HG02840 (cell line): ENCODE measurements at regions not wholly inside any gene's neighbourhood (a gene's known extent, or its start where the extent isn't known, plus 50 kb on each side); places are given as distances from the start of the nearest gene placed in this dataset.
"Not testable (repeated sequence)": the region's sequence is repeated elsewhere in the genome, so short reads cannot be mapped to it uniquely, and the experiment has no call there.

Source experiments
- ATAC-seq: cut with Tn5 transposase; IDR thresholded peaks from one replicate; pipeline ENCODE4 v1.9.1; 2021; ENCODE audit warnings: mild to moderate bottlenecking, moderate library complexity, moderate number of reproducible peaks; ENCODE audit not compliant: unreplicated experiment, low FRiP score

GRCh38 chr16:60717808-60718207 is 1318.4 kb downstream of the CDH8 start:
- ATAC-seq, result no peak

- no peak for ATAC-seq
Measured at GRCh38 chr16:60712144-60712543, 1324.1 kb downstream of the CDH8 start.

- ATAC-seq, result no peak
Measured at GRCh38 chr16:60704726-60705125, 1331.5 kb downstream of the CDH8 start.

- no peak for ATAC-seq
Measured at GRCh38 chr16:60703096-60703495, 1333.1 kb downstream of the CDH8 start.

- ATAC-seq, result no peak
Measured at GRCh38 chr16:60686824-60687223, 1349.4 kb downstream of the CDH8 start.

GRCh38 chr16:60684002-60684401 is 1352.2 kb downstream of the CDH8 start:
- ATAC-seq, result no peak

GRCh38 chr16:60682219-60682618 is 1354.0 kb downstream of the CDH8 start:
- no peak for ATAC-seq

- ATAC-seq, result no peak
Measured at GRCh38 chr16:60681043-60681442, 1355.2 kb downstream of the CDH8 start.

- ATAC-seq, result no peak
Measured at GRCh38 chr16:60675022-60675421, 1361.2 kb downstream of the CDH8 start.

GRCh38 chr16:60674241-60674640 is 1362.0 kb downstream of the CDH8 start:
- no peak for ATAC-seq

GRCh38 chr16:60655514-60656153 is 1380.6 kb downstream of the CDH8 start:
- ATAC-seq, result no peak

GRCh38 chr16:60651346-60651745 is 1384.9 kb downstream of the CDH8 start:
- no peak for ATAC-seq

- no peak for ATAC-seq
Measured at GRCh38 chr16:60648290-60648689, 1387.9 kb downstream of the CDH8 start.

- ATAC-seq, result not testable (repeated sequence)
Measured at GRCh38 chr16:60647388-60647787, 1388.8 kb downstream of the CDH8 start.

- ATAC-seq, result no peak
Measured at GRCh38 chr16:60646631-60647030, 1389.6 kb downstream of the CDH8 start.

GRCh38 chr16:60645541-60645940 is 1390.7 kb downstream of the CDH8 start:
- ATAC-seq, result no peak

GRCh38 chr16:60642956-60643355 is 1393.3 kb downstream of the CDH8 start:
- no peak for ATAC-seq

GRCh38 chr16:60641067-60641665 is 1395.1 kb downstream of the CDH8 start:
- ATAC-seq, result no peak

- no peak for ATAC-seq
Measured at GRCh38 chr16:60640038-60640437, 1396.2 kb downstream of the CDH8 start.

- not testable (repeated sequence) for ATAC-seq
Measured at GRCh38 chr16:60636636-60637035, 1399.6 kb downstream of the CDH8 start.

GRCh38 chr16:60636117-60636516 is 1400.1 kb downstream of the CDH8 start:
- no peak for ATAC-seq

GRCh38 chr16:60635548-60635947 is 1400.7 kb downstream of the CDH8 start:
- ATAC-seq, result no peak
